ENCODE measurements at regions not wholly inside any gene's neighbourhood (a gene's known extent, or its start where the extent isn't known, plus 50 kb on each side); places are given as distances from the start of the nearest gene placed in this dataset.

DNA sequence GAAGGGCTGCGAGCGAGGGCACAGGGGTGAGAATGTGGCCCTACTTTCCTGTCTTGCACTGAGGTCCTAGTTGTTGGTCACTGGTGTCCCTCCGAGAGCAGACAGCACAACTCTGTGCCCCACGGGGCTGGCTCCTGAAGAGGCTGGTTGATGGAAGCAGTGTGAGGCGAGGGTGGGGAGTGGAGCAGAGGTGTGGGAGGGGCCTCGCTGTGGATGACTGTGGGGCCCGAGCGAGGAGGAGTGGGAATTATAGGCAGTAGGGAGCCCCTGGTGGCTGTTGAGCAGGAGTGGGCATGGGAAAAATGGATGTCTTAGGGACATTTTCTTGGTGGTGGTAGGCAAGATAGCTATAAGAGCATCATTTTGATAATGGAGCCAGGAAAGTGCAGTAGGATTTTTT, 660.5 kb upstream of the HS6ST1 start:
- no peak for DNase-seq (ENCODE audit: low read depth in 2 of 2)

DNA sequence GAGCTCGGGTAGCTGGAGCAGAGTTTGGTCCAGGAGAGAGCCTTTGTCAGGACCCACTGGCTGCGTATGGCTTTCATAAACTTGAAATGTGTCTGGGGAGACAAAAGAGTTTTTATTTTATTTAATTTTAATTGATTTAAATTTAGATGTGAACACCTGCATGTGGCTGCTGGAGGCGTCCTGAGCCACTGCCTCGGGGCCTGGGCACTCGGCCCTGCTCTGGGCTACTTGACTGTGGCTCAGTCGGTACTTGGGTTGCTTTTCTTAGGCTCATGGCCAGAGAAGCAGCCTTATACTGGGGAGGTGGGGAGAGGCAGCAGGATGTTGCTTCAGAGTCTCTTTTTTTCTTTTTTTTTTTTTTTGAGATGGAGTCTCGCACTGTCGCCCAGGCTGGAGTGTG, 661.8 kb upstream of the HS6ST1 start:
- no peak for DNase-seq (ENCODE audit: low read depth in 2 of 2)

DNA sequence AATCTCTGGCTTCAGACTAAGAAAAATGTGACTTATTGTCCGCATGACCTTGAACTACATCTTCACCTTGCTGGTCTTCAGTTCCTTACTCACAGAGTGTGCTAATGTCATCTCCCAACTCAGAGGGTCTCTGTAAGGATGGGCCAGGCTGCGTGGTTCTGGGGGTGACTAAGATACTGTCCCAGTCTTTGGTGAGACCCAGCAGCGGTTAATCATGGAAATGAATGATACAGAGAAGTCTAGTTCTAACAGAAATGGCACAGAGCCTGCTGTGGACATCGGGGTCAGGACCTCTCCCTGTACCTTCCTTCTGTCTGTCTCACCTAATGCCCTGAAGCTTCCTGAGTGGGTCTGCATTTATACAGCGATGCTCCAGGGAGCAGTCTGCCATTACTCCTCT, 662.7 kb upstream of the HS6ST1 start:
- DNase-seq (ENCODE audit: low read depth in 2 of 2): no peak

- DNase-seq (ENCODE audit: low read depth in 2 of 2): no peak
Measured at GRCh38 chr2:128982001-128982400, 663.3 kb upstream of the HS6ST1 start.

DNA sequence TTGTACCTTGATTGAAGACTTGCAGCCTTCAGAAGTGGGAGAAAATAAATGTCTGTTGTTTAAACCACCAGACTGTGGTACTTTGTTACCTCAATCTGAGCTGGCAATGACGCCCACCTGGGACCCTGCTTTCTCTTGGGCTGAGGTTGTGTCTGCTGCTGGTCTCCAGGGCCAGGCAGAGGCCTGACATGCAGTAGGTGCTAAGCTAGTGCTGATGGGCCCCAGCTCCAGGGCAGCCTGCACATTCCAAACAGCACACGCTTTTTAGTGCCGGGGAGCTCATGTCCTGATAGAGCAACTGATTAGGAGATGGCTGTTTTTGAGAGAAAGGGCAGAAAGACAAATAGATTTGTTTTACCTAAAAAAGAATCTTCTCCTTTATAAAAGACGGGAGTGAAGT, 664.0 kb upstream of the HS6ST1 start:
- DNase-seq (ENCODE audit: low read depth in 2 of 2): no peak

DNA sequence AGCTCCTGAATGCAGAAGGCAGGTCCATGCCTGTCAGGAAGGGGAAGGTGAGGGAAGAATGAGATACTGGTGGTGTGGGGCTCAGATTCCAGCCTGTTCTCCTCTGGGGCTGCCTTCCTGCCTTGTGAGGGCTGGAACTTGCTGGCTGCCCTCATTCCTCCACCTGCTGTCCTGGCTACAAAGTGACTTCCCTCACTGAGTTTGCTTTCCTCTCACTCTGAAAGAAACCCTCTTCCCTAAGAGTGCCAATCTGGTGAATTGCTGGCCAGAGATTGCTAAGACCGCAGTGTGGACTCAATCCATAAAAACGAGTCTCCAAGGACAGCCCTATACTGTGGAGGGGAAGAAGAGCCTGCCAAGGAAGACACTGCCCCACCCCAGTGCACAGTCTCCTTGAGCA, 664.4 kb upstream of the HS6ST1 start:
- no peak for DNase-seq (ENCODE audit: low read depth in 2 of 2)

DNA sequence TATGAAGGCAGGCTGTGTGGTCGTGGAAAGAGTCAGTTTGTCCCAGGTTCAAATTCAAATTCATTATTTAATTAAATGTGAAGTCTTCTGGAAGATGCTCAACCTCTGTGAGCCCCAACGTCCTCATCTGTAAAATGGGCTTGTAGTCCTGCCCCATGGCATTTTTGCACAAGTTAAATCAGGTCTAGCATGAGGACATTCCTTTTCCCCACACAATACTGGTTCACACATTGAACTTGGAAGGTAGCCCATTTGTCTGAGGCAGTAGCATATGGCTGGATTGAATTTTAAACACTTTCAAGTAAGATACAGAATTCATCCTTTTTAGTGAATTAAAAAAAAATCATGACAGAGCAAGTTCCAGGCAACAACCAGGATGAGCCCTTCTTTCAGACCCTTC, 665.4 kb upstream of the HS6ST1 start:
- no peak for DNase-seq (ENCODE audit: low read depth in 2 of 2)

DNA sequence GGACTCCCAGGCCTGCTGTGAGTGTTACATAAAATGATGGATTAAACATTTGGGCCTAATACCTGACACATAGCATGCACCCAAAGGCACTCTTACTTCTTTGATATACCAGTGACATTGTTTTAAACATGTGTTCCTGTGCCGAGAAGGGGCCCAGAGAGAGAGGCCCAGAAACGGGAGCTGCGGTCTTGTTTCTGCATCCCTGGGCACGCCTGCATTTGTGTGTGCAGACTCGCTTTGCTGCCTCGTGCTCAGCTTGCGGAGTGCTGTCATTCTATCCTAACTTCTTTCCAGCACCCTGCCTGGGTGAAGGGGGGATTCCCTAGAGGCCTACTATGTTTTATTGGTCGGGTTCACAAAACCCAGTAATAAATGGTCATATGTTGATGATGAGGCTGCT, 666.2 kb upstream of the HS6ST1 start:
- DNase-seq (ENCODE audit: low read depth in 2 of 2): no peak

DNA sequence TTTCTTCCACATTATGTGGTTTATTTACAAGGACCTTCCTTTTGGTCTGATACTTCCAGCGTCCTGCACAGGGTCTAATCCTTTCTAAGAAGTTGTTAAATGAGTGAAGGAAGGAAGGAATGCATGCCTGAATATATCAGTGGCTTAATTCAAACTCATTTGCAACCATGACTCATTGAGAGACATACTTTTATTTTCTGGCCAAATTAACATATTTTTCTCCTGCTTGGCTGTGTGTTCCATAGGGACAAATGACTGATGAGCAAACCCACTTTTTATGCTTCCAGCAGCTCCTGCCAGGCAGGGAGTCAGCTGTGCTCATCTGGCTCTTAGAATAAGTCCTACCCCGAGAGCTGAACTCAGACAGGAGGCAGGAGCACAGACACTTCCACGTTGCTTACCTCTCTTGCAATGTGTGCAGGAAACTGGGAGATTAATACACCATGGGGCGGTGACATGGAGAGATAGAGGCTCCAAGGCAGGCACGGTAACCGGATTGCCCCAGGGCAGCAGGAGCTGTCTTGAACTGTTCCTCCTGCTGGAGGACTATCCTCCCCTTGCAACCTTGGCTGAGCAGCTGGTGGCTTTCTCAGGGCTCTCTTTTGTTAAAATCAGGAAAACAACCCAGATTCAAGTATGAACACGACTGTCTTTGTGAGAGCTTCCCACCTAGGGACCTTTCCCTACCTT, 667.5 kb upstream of the HS6ST1 start:
- no peak for DNase-seq (ENCODE audit: low read depth in 2 of 2)

GRCh38 chr2:128986867-128987268, 668.2 kb upstream of the HS6ST1 start:
- DNase-seq (ENCODE audit: low read depth in 2 of 2): no peak

GRCh38 chr2:128988326-128988725, 669.7 kb upstream of the HS6ST1 start:
- DNase-seq (ENCODE audit: low read depth in 2 of 2): no peak

DNA sequence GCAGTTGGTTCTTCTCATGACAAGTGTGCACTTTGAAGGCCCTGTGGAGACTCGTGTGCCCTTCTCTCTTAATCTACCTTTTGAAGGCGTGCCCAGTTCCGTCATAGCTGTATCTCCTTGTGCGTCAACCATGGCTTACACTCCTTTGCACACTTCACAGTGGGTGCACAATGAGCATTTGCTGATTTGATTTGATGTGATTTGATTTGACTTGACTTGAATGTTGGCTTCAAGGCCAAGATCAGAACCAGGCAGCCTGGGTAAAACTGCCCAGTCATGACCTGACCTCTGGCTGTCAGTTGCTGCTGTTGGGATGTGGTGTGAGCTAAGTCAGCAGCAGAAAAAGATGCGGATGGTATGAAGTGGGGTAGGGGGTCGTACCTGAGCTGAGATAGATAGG, 670.3 kb upstream of the HS6ST1 start:
- no peak for DNase-seq (ENCODE audit: low read depth in 2 of 2)

- DNase-seq (ENCODE audit: low read depth in 2 of 2): no peak
Measured at GRCh38 chr2:128995086-128995485, 676.4 kb upstream of the HS6ST1 start.

GRCh38 chr2:128996078-128996477, 677.4 kb upstream of the HS6ST1 start:
- DNase-seq (ENCODE audit: low read depth in 2 of 2): no peak

DNA sequence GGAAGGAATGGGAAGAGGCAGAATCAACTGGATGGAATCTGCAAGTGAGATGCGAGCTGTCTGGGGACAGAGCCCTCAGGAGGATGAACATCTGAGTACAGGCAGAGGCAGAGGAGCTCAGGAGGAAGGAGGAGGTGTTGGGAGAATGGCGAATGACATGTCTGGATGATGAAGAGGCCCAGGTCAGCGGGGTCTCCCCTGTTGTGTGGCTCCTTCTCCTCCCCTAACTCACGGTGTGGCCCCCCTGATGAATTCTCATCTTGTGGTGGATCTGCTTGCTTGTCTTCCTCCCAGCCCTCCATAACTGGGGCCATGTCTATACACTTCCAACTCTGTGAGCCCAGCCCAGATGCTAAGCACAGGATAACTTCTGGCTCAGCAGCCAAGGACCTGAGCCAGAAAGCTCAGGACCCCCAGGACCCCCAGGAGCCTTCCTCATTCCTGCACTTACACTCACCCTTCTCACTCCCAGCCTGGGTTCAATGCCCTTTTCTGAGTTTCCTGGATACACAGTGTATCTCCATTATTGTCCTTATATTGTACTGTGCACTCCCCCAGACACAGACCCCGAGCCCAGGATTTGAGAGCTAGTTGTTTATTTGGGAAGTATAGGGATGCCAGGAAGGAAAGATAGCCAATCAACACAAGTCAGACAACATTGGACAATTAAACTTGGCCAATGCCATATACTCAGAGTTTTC, 678.6 kb upstream of the HS6ST1 start:
- no peak for DNase-seq (ENCODE audit: low read depth in 2 of 2)

GRCh38 chr2:129001926-129002325, 683.3 kb upstream of the HS6ST1 start:
- no peak for DNase-seq (ENCODE audit: low read depth in 2 of 2)

- no peak for DNase-seq (ENCODE audit: low read depth in 2 of 2)
Measured at GRCh38 chr2:129002751-129003150, 684.1 kb upstream of the HS6ST1 start.

- no peak for DNase-seq (ENCODE audit: low read depth in 2 of 2)
Measured at GRCh38 chr2:129004485-129004884, 685.8 kb upstream of the HS6ST1 start.

DNA sequence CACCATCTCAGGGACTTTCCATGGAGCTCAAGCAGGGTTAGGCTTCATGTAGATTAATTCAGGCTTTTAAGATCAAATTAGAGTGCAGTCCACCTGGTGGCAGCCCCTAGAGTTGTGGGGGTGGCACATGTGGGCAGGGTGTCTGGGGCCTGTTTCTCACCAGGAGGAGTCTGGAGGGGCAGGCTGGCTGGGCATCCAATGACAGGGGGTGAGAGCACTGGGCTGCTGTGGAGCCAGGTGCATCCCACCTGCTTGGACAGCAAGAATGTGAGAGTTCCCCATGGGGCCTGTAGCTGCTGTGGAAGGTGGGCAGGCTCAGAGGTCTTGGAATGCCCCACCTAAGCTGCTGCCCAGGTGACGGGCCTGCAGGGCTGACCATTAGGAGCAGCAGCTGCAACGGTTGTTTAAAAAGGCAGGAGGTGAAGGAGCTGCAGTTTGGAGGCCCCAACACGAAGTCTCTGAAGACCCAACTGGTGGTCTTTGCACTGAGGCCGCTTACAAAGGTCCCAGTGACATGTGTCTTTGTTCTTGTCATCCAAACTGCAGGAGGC, 686.3 kb upstream of the HS6ST1 start:
- DNase-seq (ENCODE audit: low read depth in 2 of 2): no peak

DNA sequence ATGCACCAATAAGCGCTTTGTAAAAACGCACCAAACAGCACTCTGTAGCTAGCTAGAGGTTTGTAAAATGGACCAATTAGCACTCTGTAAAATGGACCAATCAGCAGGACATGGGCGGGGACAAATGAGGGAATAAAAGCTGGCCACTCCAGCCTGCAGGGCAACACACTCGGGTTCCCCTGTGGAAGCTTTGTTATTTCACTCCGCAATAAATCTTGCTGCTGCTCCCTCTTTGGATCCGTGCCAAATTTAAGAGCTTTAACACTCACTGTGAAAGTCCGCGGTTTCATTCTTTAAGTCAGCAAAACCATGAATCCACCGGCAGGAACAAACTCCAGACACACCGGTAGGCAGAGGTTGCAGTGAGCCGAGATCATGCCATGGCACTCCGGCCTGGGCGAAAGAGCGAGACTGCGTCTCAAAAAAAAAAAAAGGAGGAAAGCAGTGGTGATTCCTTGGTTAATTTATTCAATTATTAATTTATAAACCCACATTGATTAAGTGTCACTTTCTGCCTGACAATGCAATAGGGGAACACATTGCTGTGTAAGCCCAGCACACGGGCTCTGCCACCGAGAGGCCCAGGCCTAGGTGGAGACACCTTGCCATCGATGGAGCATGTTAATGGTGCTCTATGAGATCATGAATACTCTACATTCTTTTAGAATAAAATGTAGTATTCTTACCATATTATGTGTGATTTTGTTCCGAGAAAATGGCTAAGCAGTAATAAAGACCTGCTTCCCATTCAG, 687.6 kb upstream of the HS6ST1 start:
- no peak for DNase-seq (ENCODE audit: low read depth in 2 of 2)

GRCh38 chr2:129006901-129007300, 688.2 kb upstream of the HS6ST1 start:
- no peak for DNase-seq (ENCODE audit: low read depth in 2 of 2)

- no peak for DNase-seq (ENCODE audit: low read depth in 2 of 2)
Measured at GRCh38 chr2:129008055-129008880, 689.6 kb upstream of the HS6ST1 start.
